H1 (cell line): ENCODE measurements at regions not wholly inside any gene's neighbourhood (a gene's known extent, or its start where the extent isn't known, plus 50 kb on each side); places are given as distances from the start of the nearest gene placed in this dataset.

ENCODE experiments used
- CTCF ChIA-PET: fragments of 300-600 bp; sonication (Branson Sonifier 250); formaldehyde crosslinking; loops from one replicate; lab custom pipeline; 2021; ENCODE audit not compliant: partially characterized antibody; lab: Charles Lee
- POLR2A ChIA-PET: fragments of 300-600 bp; sonication (Branson Sonifier 250); formaldehyde crosslinking; loops from one replicate; lab custom pipeline; 2021; ENCODE audit warnings: inconsistent platforms; ENCODE audit not compliant: partially characterized antibody; lab: Charles Lee
- DNase-seq, 2 experiments: peaks; one replicate each; pipeline versions ENCODE4 v3.0.0 to v3.0.0-alpha.2; 2010 to 2022; ENCODE audit warnings: low spot score in 2 of 2, low read depth in 1 of 2, mixed read lengths in 1 of 2
- FAIRE-seq: peaks from 2 replicates; lab custom pipeline; 2011; peaks lifted over from hg19 to GRCh38; lab: Jason Lieb, UNC
- H2AFZ ChIP-seq: 2 replicates; pipeline ENCODE4 v1.8.1; 2012; ENCODE audit warnings: low read length, inconsistent platforms
- H2AK5ac ChIP-seq: 2 replicates; pipeline ENCODE4 v1.6.1; 2013; ENCODE audit warnings: low read depth, low read length
- H2BK120ac ChIP-seq: replicated peaks from 2 replicates; pipeline ENCODE3; 2013; ENCODE audit warnings: low read depth, low read length, inconsistent platforms
- H2BK12ac ChIP-seq: 2 replicates; pipeline ENCODE4 v1.6.1; 2013; ENCODE audit warnings: low read depth, low read length
- H2BK15ac ChIP-seq: 2 replicates; pipeline ENCODE4 v1.6.1; 2013; ENCODE audit warnings: low read length
- H2BK20ac ChIP-seq: 2 replicates; pipeline ENCODE4 v1.6.1; 2013; ENCODE audit warnings: low read length
- H2BK5ac ChIP-seq: 2 replicates; pipeline ENCODE4 v1.6.1; 2013; ENCODE audit warnings: low read depth, low read length
- H3K14ac ChIP-seq: 2 replicates; pipeline ENCODE4 v1.6.1; 2013; ENCODE audit warnings: inconsistent platforms; ENCODE audit not compliant: insufficient read length
- H3K18ac ChIP-seq: 2 replicates; pipeline ENCODE4 v1.6.1; 2013; ENCODE audit warnings: low read length; ENCODE audit errors: extremely low read depth
- H3K23ac ChIP-seq: 2 replicates; pipeline ENCODE4 v1.6.1; 2013; ENCODE audit warnings: inconsistent platforms; ENCODE audit not compliant: insufficient read length
- H3K23me2 ChIP-seq: 2 replicates; pipeline ENCODE4 v1.6.1; 2013; ENCODE audit warnings: low read depth, low read length
- H3K27ac ChIP-seq: 2 replicates; pipeline ENCODE4 v1.6.1; 2011; ENCODE audit warnings: low read depth, low read length, inconsistent platforms
- H3K27me3 ChIP-seq, 4 experiments: replicated peaks in 1 of 4; 1 replicate in 1 of 4; 2 replicates in 3 of 4; pipeline versions ENCODE4 v1.6.1 to v1.8.1; 2011 to 2013; ENCODE audit warnings: low read length in 3 of 4, mild to moderate bottlenecking in 3 of 4, inconsistent platforms in 2 of 4, mixed read lengths in 2 of 4, moderate library complexity in 1 of 4; ENCODE audit not compliant: control insufficient read depth in 3 of 4, insufficient read depth in 3 of 4; ENCODE audit errors: extremely low read depth in 1 of 4
- H3K36me3 ChIP-seq, 4 experiments: 2 replicates each; pipeline versions ENCODE4 v1.6.1 to v1.8.1; 2011 to 2013; ENCODE audit warnings: mild to moderate bottlenecking in 4 of 4, low read length in 3 of 4, moderate library complexity in 2 of 4, control low read depth in 1 of 4, inconsistent platforms in 1 of 4; ENCODE audit not compliant: insufficient read depth in 4 of 4, control insufficient read depth in 2 of 4
- H3K4ac ChIP-seq: replicated peaks from 2 replicates; pipeline ENCODE3; 2013; ENCODE audit warnings: low read length, low read depth, mixed read lengths, inconsistent platforms; ENCODE audit not compliant: insufficient read length
- H3K4me1 ChIP-seq, 4 experiments: replicated peaks in 1 of 4; 1 replicate in 1 of 4; 2 replicates in 3 of 4; pipeline versions ENCODE4 v1.6.1 to v1.8.1; 2011 to 2013; ENCODE audit warnings: low read length in 3 of 4, inconsistent platforms in 2 of 4, mixed read lengths in 1 of 4; ENCODE audit not compliant: insufficient read depth in 4 of 4, control insufficient read depth in 3 of 4
- H3K4me2 ChIP-seq, 2 experiments: 2 replicates each; pipeline versions ENCODE4 v1.6.1 to v1.8.1; 2011 to 2013; ENCODE audit warnings: low read depth in 2 of 2, low read length in 2 of 2, control low read depth in 1 of 2, inconsistent platforms in 1 of 2, mild to moderate bottlenecking in 1 of 2; ENCODE audit not compliant: insufficient read depth in 1 of 2
- H3K4me3 ChIP-seq, 4 experiments: fragments of 200-600, 300-600 bp in 1 of 4; sonication (generic), shearing (Covaris generic), sonication (Bioruptor Twin) in 1 of 4; 2 replicates each; pipeline versions ENCODE4 v1.5.1 to v1.8.1; 2011 to 2016; ENCODE audit warnings: low read length in 4 of 4, low read depth in 3 of 4, control low read depth in 2 of 4, inconsistent platforms in 2 of 4, mild to moderate bottlenecking in 2 of 4, mixed read lengths in 1 of 4, moderate library complexity in 1 of 4; ENCODE audit not compliant: insufficient read depth in 2 of 4; ENCODE audit errors: extremely low read depth in 1 of 4
- H3K56ac ChIP-seq: replicated peaks from 2 replicates; pipeline ENCODE3; 2013; ENCODE audit warnings: low read depth, mild to moderate bottlenecking, mixed read lengths, low read length, inconsistent platforms; ENCODE audit not compliant: insufficient read length
- H3K79me1 ChIP-seq: 2 replicates; pipeline ENCODE4 v1.6.1; 2013; ENCODE audit warnings: low read depth, low read length, control low read depth
- H3K79me2 ChIP-seq, 2 experiments: 2 replicates each; pipeline versions ENCODE4 v1.6.1 to v1.8.1; 2012 to 2013; ENCODE audit warnings: low read length in 2 of 2, mild to moderate bottlenecking in 2 of 2, inconsistent platforms in 1 of 2; ENCODE audit not compliant: insufficient read depth in 2 of 2, control insufficient read depth in 1 of 2
- H3K9ac ChIP-seq, 4 experiments: replicated peaks in 1 of 4; 1 replicate in 1 of 4; 2 replicates in 3 of 4; pipeline versions ENCODE4 v1.6.1 to v1.8.1; 2011 to 2013; ENCODE audit warnings: low read depth in 3 of 4, low read length in 3 of 4, control low read depth in 2 of 4, mild to moderate bottlenecking in 2 of 4, moderate library complexity in 2 of 4, inconsistent platforms in 1 of 4; ENCODE audit errors: extremely low read depth in 1 of 4
- H3K9me3 ChIP-seq, 2 experiments: 2 replicates each; pipeline versions ENCODE4 v1.6.1 to v1.8.1; 2012 to 2013; ENCODE audit warnings: mild to moderate bottlenecking in 2 of 2, moderate library complexity in 2 of 2, control low read depth in 1 of 2, inconsistent platforms in 1 of 2, low read depth in 1 of 2, low read length in 1 of 2, mixed read lengths in 1 of 2; ENCODE audit not compliant: insufficient read depth in 2 of 2
- H4K20me1 ChIP-seq, 2 experiments: replicated peaks in 1 of 2; 2 replicates each; pipeline versions ENCODE3 to v1.8.1; 2011 to 2013; ENCODE audit warnings: inconsistent platforms in 2 of 2, low read length in 2 of 2, mild to moderate bottlenecking in 1 of 2; ENCODE audit not compliant: insufficient read depth in 2 of 2, control insufficient read depth in 1 of 2
- H4K5ac ChIP-seq: 2 replicates; pipeline ENCODE4 v1.6.1; 2013; ENCODE audit warnings: low read length, low read depth, mixed read lengths, inconsistent platforms; ENCODE audit not compliant: insufficient read length
- H4K8ac ChIP-seq: 2 replicates; pipeline ENCODE4 v1.8.0; 2013; ENCODE audit warnings: mild to moderate bottlenecking, moderate library complexity, low read length, inconsistent platforms; ENCODE audit not compliant: insufficient read depth; ENCODE audit errors: extremely low read depth
- H4K91ac ChIP-seq: replicated peaks from 2 replicates; pipeline ENCODE3; 2013; ENCODE audit warnings: low read length, mixed read lengths, inconsistent platforms; ENCODE audit not compliant: insufficient read length
- BACH1 ChIP-seq: IDR thresholded peaks from 2 replicates; pipeline ENCODE4 v1.6.1; 2012; ENCODE audit warnings: low read length, improper control_type of control experiment
- CBX8 ChIP-seq: fragments of 300-800, 300-1000 bp; sonication (generic); IDR thresholded peaks from 2 replicates; pipeline ENCODE4 v1.7.1; 2016; ENCODE audit warnings: low read depth, low read length, borderline replicate concordance
- EGR1 ChIP-seq: IDR thresholded peaks from 2 replicates; pipeline ENCODE4 v1.6.1; 2011; ENCODE audit warnings: low read depth, low read length, borderline replicate concordance
- KDM1A ChIP-seq: fragments of 200-600, 300-600 bp; sonication (generic); IDR thresholded peaks from 2 replicates; pipeline ENCODE4 v1.7.1; 2016; ENCODE audit warnings: mild to moderate bottlenecking, low read length, borderline replicate concordance
- KDM4A ChIP-seq: IDR thresholded peaks from one replicate; pipeline ENCODE4 v1.7.1; 2012; ENCODE audit warnings: low read depth, mild to moderate bottlenecking, moderate library complexity, low read length, inconsistent platforms; ENCODE audit not compliant: severe bottlenecking
- KDM5A ChIP-seq: fragments of 200-600 bp; IDR thresholded peaks from 2 replicates; pipeline ENCODE4 v1.7.1; 2012; ENCODE audit warnings: mild to moderate bottlenecking, low read length, inconsistent platforms, mixed read lengths
- NRF1 ChIP-seq: IDR thresholded peaks from 2 replicates; pipeline ENCODE4 v1.6.1; 2011; ENCODE audit warnings: mild to moderate bottlenecking, low read depth, low read length, improper control_type of control experiment
- SIN3A ChIP-seq, 2 experiments: IDR thresholded peaks in 1 of 2; conservative IDR thresholded peaks in 1 of 2; 2 replicates each; pipeline ENCODE4 v1.6.1; 2011 to 2012; ENCODE audit warnings: low read length in 2 of 2, improper control_type of control experiment in 1 of 2, low read depth in 1 of 2, mild to moderate bottlenecking in 1 of 2
- SIRT6 ChIP-seq: IDR thresholded peaks from one replicate; pipeline ENCODE4 v1.7.1; 2012; ENCODE audit warnings: low read length, inconsistent platforms
- SRF ChIP-seq: IDR thresholded peaks from 2 replicates; pipeline ENCODE4 v1.6.1; 2011; ENCODE audit warnings: mild to moderate bottlenecking, low read depth, low read length, moderate library complexity
- SUZ12 ChIP-seq: fragments of 200-600 bp; sonication (generic); IDR thresholded peaks from 2 replicates; pipeline ENCODE4 v1.6.1; 2012; ENCODE audit warnings: mild to moderate bottlenecking, inconsistent platforms, low read length, moderate library complexity, mixed read lengths
- ZNF274 ChIP-seq: IDR thresholded peaks from 2 replicates; pipeline ENCODE4 v1.7.0; 2012; ENCODE audit warnings: low read length, borderline replicate concordance; ENCODE audit errors: extremely low read depth
- TF ChIP-seq, protein P1 (sequence below), 3 experiments: IDR thresholded peaks; 1 replicate in 2 of 3; 2 replicates in 1 of 3; pipeline versions ENCODE4 v1.5.1 to v1.6.1; 2011; ENCODE audit warnings: low read length in 3 of 3, mild to moderate bottlenecking in 3 of 3, inconsistent platforms in 2 of 3, low read depth in 1 of 3, moderate library complexity in 1 of 3; ENCODE audit not compliant: insufficient read depth in 1 of 3; ENCODE audit errors: control extremely low read depth in 1 of 3

DNA sequence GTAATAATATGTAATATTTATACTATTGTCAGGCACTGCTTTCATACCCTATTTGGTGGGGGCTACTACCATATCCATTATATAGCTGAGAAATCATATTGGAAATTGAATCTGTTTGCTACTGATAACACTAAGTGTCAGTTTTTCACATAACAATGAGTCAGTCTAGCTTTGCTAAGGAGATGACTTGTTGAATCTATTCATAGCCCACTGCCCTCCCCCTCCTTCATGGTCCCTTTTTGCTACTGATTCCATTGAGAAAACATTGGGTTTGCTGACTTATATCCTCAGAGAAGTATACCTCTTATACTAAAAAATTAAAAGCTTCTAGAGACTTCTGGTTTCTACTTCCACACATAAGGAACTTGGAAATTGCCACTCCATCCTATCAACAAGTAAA is 1898.4 kb downstream of the STIM2 start:
- no peak overlapping the region for H3K18ac ChIP-seq
- DNase-seq, result no peak
- ChIA-PET CTCF (interaction anchor here (1.2 kb wide), 1 partner anchor 10 kb away, joined by 3 read pairs; no protein-coding TSS in a partner anchor), POLR2A (no interaction called here)
- no peaks in the 10 kb centered on the region for H4K20me1 ChIP-seq
- no peaks in the 10 kb centered on the region for H3K9me3 ChIP-seq
- no peaks in the 10 kb centered on the region for H3K23me2 ChIP-seq
- no peak overlapping the region for H3K4ac ChIP-seq
- H3K27me3 ChIP-seq, result no peaks in the 10 kb centered on the region
- H2BK15ac ChIP-seq, result no peak overlapping the region
- H2BK12ac ChIP-seq, result no peak overlapping the region
- no peak overlapping the region for H4K91ac ChIP-seq
- H3K23ac ChIP-seq, result no peak overlapping the region
- no peaks in the 10 kb centered on the region for H3K79me1 ChIP-seq
- no peak overlapping the region for H3K4me2 ChIP-seq
- H3K9ac ChIP-seq, result no peak overlapping the region
- no peak overlapping the region for H3K27ac ChIP-seq
- no peak overlapping the region for H2AK5ac ChIP-seq
- no peak overlapping the region for H3K14ac ChIP-seq
- H3K36me3 ChIP-seq, result no peaks in the 10 kb centered on the region
- H2BK20ac ChIP-seq, result no peak overlapping the region
- peaks cover 0 to 4% (median 1%) of the 10 kb centered on the region in 4 experiments; a peak in 2 of 7 replicates for H3K4me1 ChIP-seq
- H2BK120ac ChIP-seq, result no peak overlapping the region
- no peak overlapping the region for H2BK5ac ChIP-seq
- no peak overlapping the region for H3K56ac ChIP-seq
- H4K8ac ChIP-seq, result no peak overlapping the region
- FAIRE-seq, result no peak
- H3K79me2 ChIP-seq, result no peaks in the 10 kb centered on the region
- no peak overlapping the region for H4K5ac ChIP-seq
- H2AFZ ChIP-seq, result no peak overlapping the region
- no peak overlapping the region for H3K4me3 ChIP-seq
- TF ChIP-seq NRF1 (no peak), ZNF274 (no peak), SRF (no peak), SIRT6 (no peak), KDM4A (no peak), CBX8 (no peak), KDM1A (no peak), SIN3A (conservative IDR thresholded peaks at IDR 0.05 in 1 of 2, IDR thresholded peaks at IDR 0.05 in 1 of 2; ENCODE audit: low read depth in 1 of 2, low read length in 2 of 2) (no peak), SUZ12 (no peak), BACH1 (no peak), EGR1 (no peak), KDM5A (no peak)
- TF ChIP-seq, protein P1, sequence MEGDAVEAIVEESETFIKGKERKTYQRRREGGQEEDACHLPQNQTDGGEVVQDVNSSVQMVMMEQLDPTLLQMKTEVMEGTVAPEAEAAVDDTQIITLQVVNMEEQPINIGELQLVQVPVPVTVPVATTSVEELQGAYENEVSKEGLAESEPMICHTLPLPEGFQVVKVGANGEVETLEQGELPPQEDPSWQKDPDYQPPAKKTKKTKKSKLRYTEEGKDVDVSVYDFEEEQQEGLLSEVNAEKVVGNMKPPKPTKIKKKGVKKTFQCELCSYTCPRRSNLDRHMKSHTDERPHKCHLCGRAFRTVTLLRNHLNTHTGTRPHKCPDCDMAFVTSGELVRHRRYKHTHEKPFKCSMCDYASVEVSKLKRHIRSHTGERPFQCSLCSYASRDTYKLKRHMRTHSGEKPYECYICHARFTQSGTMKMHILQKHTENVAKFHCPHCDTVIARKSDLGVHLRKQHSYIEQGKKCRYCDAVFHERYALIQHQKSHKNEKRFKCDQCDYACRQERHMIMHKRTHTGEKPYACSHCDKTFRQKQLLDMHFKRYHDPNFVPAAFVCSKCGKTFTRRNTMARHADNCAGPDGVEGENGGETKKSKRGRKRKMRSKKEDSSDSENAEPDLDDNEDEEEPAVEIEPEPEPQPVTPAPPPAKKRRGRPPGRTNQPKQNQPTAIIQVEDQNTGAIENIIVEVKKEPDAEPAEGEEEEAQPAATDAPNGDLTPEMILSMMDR (IDR thresholded peaks at IDR 0.05; ENCODE audit: control extremely low read depth in 1 of 3, insufficient read depth in 1 of 3, low read depth in 1 of 3, low read length in 3 of 3), result no peak
